ENCODE measurements at regions not wholly inside any gene's neighbourhood (a gene's known extent, or its start where the extent isn't known, plus 50 kb on each side); places are given as distances from the start of the nearest gene placed in this dataset.

GRCh38 chr5:102651466-102651865 is 103.6 kb upstream of the PAM start:
- Mint-ChIP-seq H3K27me3 (peaks cover 6% of the 10 kb centered on the region), H3K27ac (no peak overlapping the region), H3K4me3 (no peak overlapping the region), H3K9me3 (no peaks in the 10 kb centered on the region), H3K4me1 (ENCODE audit: low read depth) (no peaks in the 10 kb centered on the region), H3K36me3 (ENCODE audit: low read depth) (no peaks in the 10 kb centered on the region)
- ATAC-seq: no peak
- ChIA-PET CTCF (no interaction called here), POLR2A (interaction anchor here (0.5 kb wide), 1 partner anchor 9 kb away, joined by 3 read pairs; no protein-coding TSS in a partner anchor)
- no peak for TF ChIP-seq CTCF (IDR thresholded peaks at IDR 0.05)
- intact Hi-C loops (cut with micrococcal nuclease): no loop called here
- no peak for DNase-seq

GRCh38 chr5:102654559-102655349 is 100.4 kb upstream of the PAM start:
- H3K4me1 Mint-ChIP-seq (ENCODE audit: low read depth): no peaks in the 10 kb centered on the region
- POLR2A ChIA-PET: no interaction called here
- peaks cover 8% of the 10 kb centered on the region for H3K27me3 Mint-ChIP-seq
- CTCF ChIA-PET: interaction anchor here (0.7 kb wide), 1 partner anchor 27 kb away, joined by 3 read pairs; no protein-coding TSS in a partner anchor
- ATAC-seq: no peak
- TF ChIP-seq CTCF (IDR thresholded peaks at IDR 0.05): no peak
- no peak overlapping the region for H3K27ac Mint-ChIP-seq
- H3K36me3 Mint-ChIP-seq (ENCODE audit: low read depth): no peaks in the 10 kb centered on the region
- no peaks in the 10 kb centered on the region for H3K9me3 Mint-ChIP-seq
- DNase-seq: no peak
- intact Hi-C loops (cut with micrococcal nuclease): no loop called here
- no peak overlapping the region for H3K4me3 Mint-ChIP-seq

- Mint-ChIP-seq H3K36me3 (ENCODE audit: low read depth) (no peaks in the 10 kb centered on the region), H3K27me3 (peaks cover 2% of the 10 kb centered on the region), H3K4me1 (ENCODE audit: low read depth) (no peaks in the 10 kb centered on the region), H3K4me3 (no peak overlapping the region), H3K27ac (no peak overlapping the region), H3K9me3 (no peaks in the 10 kb centered on the region)
- no peak for TF ChIP-seq CTCF (IDR thresholded peaks at IDR 0.05)
- ChIA-PET POLR2A (no interaction called here), CTCF (interaction anchor here (1.7 kb wide), 1 partner anchor 22 kb away, joined by 5 read pairs; no protein-coding TSS in a partner anchor)
- intact Hi-C loops (cut with micrococcal nuclease): no loop called here
- DNase-seq: no peak
- ATAC-seq: no peak
Observed at GRCh38 chr5:102659151-102659550, 96.0 kb upstream of the PAM start.

GRCh38 chr5:102660111-102660510 is 95.0 kb upstream of the PAM start:
- POLR2A ChIA-PET: no interaction called here

More at GRCh38 chr5:102660111-102660510, 95.0 kb upstream of the PAM start:
- no peak overlapping the region for H3K27ac Mint-ChIP-seq
- intact Hi-C loops (cut with micrococcal nuclease): no loop called here
- CTCF ChIA-PET: no interaction called here
- DNase-seq: no peak
- no peak overlapping the region for H3K4me3 Mint-ChIP-seq
- H3K27me3 Mint-ChIP-seq: peaks cover 2% of the 10 kb centered on the region
- H3K9me3 Mint-ChIP-seq: no peaks in the 10 kb centered on the region
- H3K4me1 Mint-ChIP-seq (ENCODE audit: low read depth): no peaks in the 10 kb centered on the region
- H3K36me3 Mint-ChIP-seq (ENCODE audit: low read depth): no peaks in the 10 kb centered on the region
- TF ChIP-seq CTCF (IDR thresholded peaks at IDR 0.05): no peak
- no peak for ATAC-seq

All from activated CD8-positive, alpha-beta T cell treated with anti-CD3 and anti-CD28 coated beads for 36 hours (primary cell).